ENCODE measurements at regions not wholly inside any gene's neighbourhood (a gene's known extent, or its start where the extent isn't known, plus 50 kb on each side); places are given as distances from the start of the nearest gene placed in this dataset.

- no peak for DNase-seq
- no peaks in the 10 kb centered on the region for H3K27me3 ChIP-seq (ENCODE audit: low read length)
- ChIA-PET POLR2A (ENCODE audit: unreplicated experiment) (no interaction called here), CTCF (no interaction called here)
- H3K9ac ChIP-seq (ENCODE audit: low read length), result no peak overlapping the region
- H2AFZ ChIP-seq (ENCODE audit: low read length), result no peak overlapping the region
- no peak overlapping the region for H3K4me2 ChIP-seq (ENCODE audit: low read length)
- H3K4me3 ChIP-seq (ENCODE audit: low read length), result no peak overlapping the region
- H4K20me1 ChIP-seq (ENCODE audit: low read length), result no peaks in the 10 kb centered on the region
- no peaks in the 10 kb centered on the region for H3K36me3 ChIP-seq (ENCODE audit: low read depth, low read length)
- H3F3A ChIP-seq (ENCODE audit: low read length, unreplicated experiment), result no peaks in the 10 kb centered on the region
- BruUV-seq (replicated peaks), result no TSS peak
- no peak overlapping the region for H3K27ac ChIP-seq (ENCODE audit: low read length)
- no peak for ATAC-seq
- intact Hi-C loops (cut with micrococcal nuclease), result no loop called here
- no peaks in the 10 kb centered on the region for H3K9me2 ChIP-seq (replicated peaks; ENCODE audit: low read length)
- H3K79me2 ChIP-seq (ENCODE audit: low read length), result no peaks in the 10 kb centered on the region
- H3K9me3 ChIP-seq (ENCODE audit: low read length), result no peaks in the 10 kb centered on the region
- TF ChIP-seq CTCF (conservative IDR thresholded peaks at IDR 0.05; ENCODE audit: low read depth, low read length), result no peak
- no peak for TF ChIP-seq EZH2 (IDR thresholded peaks at IDR 0.05; ENCODE audit: low read length, unreplicated experiment)
- TF ChIP-seq EZH2phosphoT487 (IDR thresholded peaks at IDR 0.05; ENCODE audit: borderline replicate concordance, low read length), result no peak
- no peaks in the 10 kb centered on the region for H3K4me1 ChIP-seq (ENCODE audit: insufficient read depth, low read length)
Observed at GRCh38 chr12:91899056-91899455, 246.6 kb downstream of the BTG1 start.

GRCh38 chr12:91897025-91897515 is 248.6 kb downstream of the BTG1 start:
- no TSS peak for BruUV-seq (replicated peaks)
- Histone ChIP-seq H3F3A (ENCODE audit: low read length, unreplicated experiment) (no peaks in the 10 kb centered on the region), H3K27me3 (ENCODE audit: low read length) (no peaks in the 10 kb centered on the region), H3K9ac (ENCODE audit: low read length) (no peak overlapping the region), H4K20me1 (ENCODE audit: low read length) (no peaks in the 10 kb centered on the region), H3K9me2 (replicated peaks; ENCODE audit: low read length) (no peaks in the 10 kb centered on the region), H2AFZ (ENCODE audit: low read length) (no peak overlapping the region), H3K4me2 (ENCODE audit: low read length) (no peak overlapping the region), H3K4me1 (ENCODE audit: insufficient read depth, low read length) (0 out of 2 replicates have a peak, but pooled peaks cover 7% of the 10 kb centered on the region), H3K4me3 (ENCODE audit: low read length) (no peak overlapping the region), H3K36me3 (ENCODE audit: low read depth, low read length) (no peaks in the 10 kb centered on the region), H3K27ac (ENCODE audit: low read length) (no peak overlapping the region), H3K9me3 (ENCODE audit: low read length) (no peaks in the 10 kb centered on the region), H3K79me2 (ENCODE audit: low read length) (no peaks in the 10 kb centered on the region)
- DNase-seq (no peak), ATAC-seq (no peak)
- CTCF ChIA-PET, result no interaction called here
- no peak for TF ChIP-seq CTCF (conservative IDR thresholded peaks at IDR 0.05; ENCODE audit: low read depth, low read length)
- TF ChIP-seq EZH2phosphoT487 (IDR thresholded peaks at IDR 0.05; ENCODE audit: borderline replicate concordance, low read length), result no peak
- TF ChIP-seq EZH2 (IDR thresholded peaks at IDR 0.05; ENCODE audit: low read length, unreplicated experiment), result no peak
- intact Hi-C loops (cut with micrococcal nuclease), result no loop called here
- POLR2A ChIA-PET (ENCODE audit: unreplicated experiment), result no interaction called here

GRCh38 chr12:91896286-91897024 is 249.2 kb downstream of the BTG1 start:
- no TSS peak for BruUV-seq (replicated peaks)
- H3K9me3 ChIP-seq (ENCODE audit: low read length), result no peaks in the 10 kb centered on the region
- no peaks in the 10 kb centered on the region for H3K36me3 ChIP-seq (ENCODE audit: low read depth, low read length)
- H3K4me3 ChIP-seq (ENCODE audit: low read length), result no peak overlapping the region
- H3K27me3 ChIP-seq (ENCODE audit: low read length), result no peaks in the 10 kb centered on the region
- POLR2A ChIA-PET (ENCODE audit: unreplicated experiment), result no interaction called here
- no peak for DNase-seq
- ATAC-seq, result no peak
- H3K9ac ChIP-seq (ENCODE audit: low read length), result no peak overlapping the region
- H3K4me1 ChIP-seq (ENCODE audit: insufficient read depth, low read length), result 0 out of 2 replicates have a peak, but pooled peaks cover 7% of the 10 kb centered on the region
- H2AFZ ChIP-seq (ENCODE audit: low read length), result no peak overlapping the region
- no peak overlapping the region for H3K27ac ChIP-seq (ENCODE audit: low read length)
- TF ChIP-seq CTCF (conservative IDR thresholded peaks at IDR 0.05; ENCODE audit: low read depth, low read length) (no peak), EZH2 (IDR thresholded peaks at IDR 0.05; ENCODE audit: low read length, unreplicated experiment) (no peak)
- H3K9me2 ChIP-seq (replicated peaks; ENCODE audit: low read length), result no peaks in the 10 kb centered on the region
- intact Hi-C loops (cut with micrococcal nuclease), result no loop called here
- CTCF ChIA-PET, result no interaction called here
- no peaks in the 10 kb centered on the region for H3F3A ChIP-seq (ENCODE audit: low read length, unreplicated experiment)
- H4K20me1 ChIP-seq (ENCODE audit: low read length), result no peaks in the 10 kb centered on the region
- H3K4me2 ChIP-seq (ENCODE audit: low read length), result no peak overlapping the region
- H3K79me2 ChIP-seq (ENCODE audit: low read length), result no peaks in the 10 kb centered on the region

Data from PC-3 (cell line).